CD4-positive, alpha-beta T cell treated with Interleukin-4 for 1 hour (primary cell): ENCODE measurements at regions not wholly inside any gene's neighbourhood (a gene's known extent, or its start where the extent isn't known, plus 50 kb on each side); places are given as distances from the start of the nearest gene placed in this dataset.

Experiments
- DNase-seq, 2 donors: peaks; one replicate each; pipeline ENCODE4 v3.0.0-alpha.2; 2020 to 2022

- DNase-seq, result no peak
Measured at GRCh38 chr9:14031810-14032209, 282.1 kb downstream of the NFIB start.

DNA sequence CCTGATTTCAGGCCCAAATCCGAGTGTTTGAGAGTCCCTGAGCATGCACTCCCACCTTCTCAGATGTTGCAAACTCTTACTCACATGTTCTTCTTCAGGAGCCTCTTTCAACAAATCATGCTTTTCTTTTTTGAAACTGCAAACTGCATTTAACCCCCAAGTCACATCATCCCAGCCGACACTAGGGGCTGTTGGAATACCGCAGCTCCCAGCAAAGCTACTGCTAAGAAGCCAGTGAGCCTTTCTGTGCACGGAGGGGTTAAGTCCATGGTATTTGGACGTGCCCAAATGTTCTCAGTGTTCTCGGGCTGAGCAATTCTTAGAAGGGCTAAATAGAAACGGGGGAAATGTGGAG is 282.9 kb downstream of the NFIB start:
- DNase-seq, result no peak

GRCh38 chr9:14030375-14031059 is 283.4 kb downstream of the NFIB start:
- DNase-seq, result no peak

- DNase-seq, result no peak
Measured at GRCh38 chr9:14029806-14030374, 284.1 kb downstream of the NFIB start.

- no peak for DNase-seq
Measured at GRCh38 chr9:14027116-14027800, 286.7 kb downstream of the NFIB start.

DNA sequence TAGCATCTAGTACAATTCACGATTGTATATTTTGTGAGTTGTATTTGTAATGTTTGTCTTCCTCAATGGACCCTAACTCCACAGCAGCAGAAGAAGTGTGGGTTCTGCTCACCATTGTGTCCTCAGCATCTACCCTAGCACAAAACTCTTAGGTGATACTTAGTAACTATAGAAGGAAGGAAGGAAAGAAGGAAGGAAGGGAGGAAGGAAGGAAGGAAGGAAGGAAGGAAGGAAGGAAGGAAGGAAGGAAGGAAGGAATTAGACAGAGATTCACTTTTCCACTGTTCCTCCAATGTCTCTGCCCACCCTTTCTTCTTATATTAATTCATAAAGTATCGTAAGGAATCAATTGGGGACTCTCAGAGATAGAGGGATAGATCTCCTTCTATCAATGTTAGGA is 288.2 kb downstream of the NFIB start:
- no peak for DNase-seq

- DNase-seq, result no peak
Measured at GRCh38 chr9:14023285-14023684, 290.7 kb downstream of the NFIB start.

DNA sequence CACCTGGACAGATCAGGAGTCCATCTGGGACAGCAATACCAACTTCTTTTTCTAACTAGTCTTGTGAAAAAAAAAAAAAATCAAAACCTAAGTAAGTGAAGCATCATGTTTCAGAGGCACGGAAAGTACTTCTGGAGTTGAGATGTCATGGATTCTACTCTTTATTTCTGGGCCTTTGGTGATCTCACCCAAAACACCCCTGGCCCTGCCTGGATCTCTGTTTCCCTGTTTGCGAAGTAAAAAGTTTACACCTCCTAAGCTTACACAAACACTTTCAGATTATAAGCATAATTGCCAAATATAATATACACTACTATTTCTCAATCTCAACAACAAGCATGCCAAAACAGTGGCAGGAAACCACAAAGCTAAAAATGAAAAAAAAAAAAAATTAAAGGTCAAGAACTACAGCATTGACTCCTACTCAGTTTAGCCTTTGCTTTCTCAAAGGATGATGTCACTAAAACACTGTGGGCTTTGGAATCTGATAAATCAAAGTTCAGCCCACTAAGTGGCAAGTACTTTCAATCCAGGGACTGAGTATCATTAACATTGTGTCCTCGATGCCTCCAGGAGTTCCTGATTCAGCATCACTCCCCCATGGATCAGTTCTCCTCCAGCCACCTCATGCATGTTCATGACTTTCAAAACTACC is 291.9 kb downstream of the NFIB start:
- no peak for DNase-seq

- no peak for DNase-seq
Measured at GRCh38 chr9:14018081-14018480, 295.9 kb downstream of the NFIB start.

GRCh38 chr9:14014744-14015143 is 299.2 kb downstream of the NFIB start:
- DNase-seq, result no peak

DNA sequence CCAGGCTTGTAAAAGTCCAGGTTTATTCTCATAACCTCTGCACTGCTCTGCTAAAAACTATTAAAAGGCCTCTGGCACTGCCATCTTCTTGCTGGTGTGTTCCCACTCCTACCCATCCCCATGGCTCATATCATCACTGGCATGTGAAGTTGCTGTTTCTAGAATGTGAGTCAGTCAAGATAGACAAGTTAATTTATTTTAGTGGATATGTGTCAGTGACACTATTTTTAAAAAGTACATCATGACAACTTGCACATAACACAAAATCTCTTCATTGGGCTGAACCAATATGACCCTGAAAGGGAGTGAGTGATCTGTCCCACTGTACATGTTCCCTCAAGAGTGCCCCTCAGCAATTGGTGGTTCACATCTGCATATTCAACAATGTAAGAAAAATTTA is 299.7 kb downstream of the NFIB start:
- DNase-seq, result no peak

GRCh38 chr9:14011799-14012560 is 302.0 kb downstream of the NFIB start:
- no peak for DNase-seq

- no peak for DNase-seq
Measured at GRCh38 chr9:14007190-14007769, 306.7 kb downstream of the NFIB start.

GRCh38 chr9:14006386-14007187 is 307.4 kb downstream of the NFIB start:
- DNase-seq, result no peak

DNA sequence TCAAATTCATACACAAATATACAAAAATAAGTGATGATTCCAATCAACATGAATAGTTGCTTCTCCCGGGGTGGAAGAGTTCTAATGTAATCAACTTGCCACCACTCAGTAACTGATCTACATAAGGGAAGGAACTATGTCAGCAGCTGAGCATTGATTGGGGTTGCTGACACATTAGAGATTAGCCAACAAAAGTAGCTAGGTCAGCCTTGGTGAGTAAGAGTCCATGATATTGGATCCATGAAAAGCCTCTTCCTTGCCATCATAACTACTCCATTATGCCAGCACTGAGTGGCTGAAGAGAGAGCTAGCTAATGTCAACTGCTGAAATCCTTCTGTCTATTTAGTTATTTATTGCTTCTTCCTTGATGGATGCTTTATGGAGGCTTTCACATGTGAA is 309.8 kb downstream of the NFIB start:
- no peak for DNase-seq

- no peak for DNase-seq
Measured at GRCh38 chr9:13994240-13994639, 319.7 kb downstream of the NFIB start.

DNA sequence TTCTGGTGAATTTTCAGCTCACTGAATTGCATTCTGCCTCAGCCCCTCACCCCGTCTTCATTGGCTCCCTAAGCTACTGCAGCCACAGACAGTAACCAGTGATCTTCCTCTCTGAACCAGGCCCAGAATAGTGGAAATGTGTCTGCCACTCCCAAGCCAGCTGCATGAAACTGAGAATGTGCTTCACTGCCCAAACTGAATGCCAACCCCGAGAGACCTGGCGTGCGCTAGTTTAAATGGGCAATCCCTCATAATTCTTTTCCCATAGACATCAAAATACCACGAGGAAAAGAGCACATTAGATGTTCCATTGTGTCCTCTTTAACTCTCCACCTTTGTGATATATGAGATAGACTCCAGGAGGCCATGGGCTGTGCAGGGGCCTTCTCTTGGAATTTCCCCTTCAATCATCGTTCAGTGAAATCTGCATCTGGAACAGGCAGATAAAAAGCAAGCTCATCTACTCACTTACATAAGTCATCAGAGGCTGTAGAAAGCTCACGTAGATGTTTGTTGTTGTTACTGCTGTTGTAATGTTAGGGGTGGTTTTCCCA is 320.2 kb downstream of the NFIB start:
- DNase-seq, result no peak

- no peak for DNase-seq
Measured at GRCh38 chr9:13992138-13993088, 321.5 kb downstream of the NFIB start.

DNA sequence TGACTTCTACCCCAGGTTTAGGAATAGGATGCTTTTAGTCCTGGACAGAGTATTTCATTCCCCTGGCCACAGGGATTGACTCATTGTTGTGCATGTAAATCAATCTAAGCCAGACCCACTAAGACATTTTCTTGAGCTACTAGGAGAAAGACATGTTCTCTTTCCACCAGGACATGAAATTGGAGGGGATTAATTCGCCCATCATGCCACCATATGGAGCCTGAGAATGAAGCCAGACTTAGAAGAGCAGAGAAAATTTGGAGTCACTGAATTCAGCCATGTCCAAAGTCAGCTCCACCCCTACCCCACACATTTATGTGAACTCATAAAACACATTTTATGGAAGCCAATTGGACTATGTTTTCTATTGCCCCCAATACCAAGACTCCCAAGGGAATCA is 322.5 kb downstream of the NFIB start:
- DNase-seq, result no peak

- no peak for DNase-seq
Measured at GRCh38 chr9:13990994-13991393, 322.9 kb downstream of the NFIB start.
